A673 (cell line): ENCODE measurements at regions not wholly inside any gene's neighbourhood (a gene's known extent, or its start where the extent isn't known, plus 50 kb on each side); places are given as distances from the start of the nearest gene placed in this dataset.

Source experiments
- CTCF ChIP-seq: fragments of 300-800, 200-600 bp; sonication (generic); conservative IDR thresholded peaks from 2 replicates; pipeline ENCODE4 v1.5.1; 2017; ENCODE audit warnings: low read depth, mild to moderate bottlenecking, antibody characterized with exemption, low read length, moderate library complexity, mixed read lengths
- EZH2 ChIP-seq: fragments of 200-600 bp; sonication (generic); IDR thresholded peaks from 2 replicates; pipeline ENCODE4 v1.6.1; 2017; ENCODE audit warnings: borderline replicate concordance, low read depth, mild to moderate bottlenecking, mixed read lengths, antibody characterized with exemption, low read length; ENCODE audit not compliant: poor library complexity, severe bottlenecking

DNA sequence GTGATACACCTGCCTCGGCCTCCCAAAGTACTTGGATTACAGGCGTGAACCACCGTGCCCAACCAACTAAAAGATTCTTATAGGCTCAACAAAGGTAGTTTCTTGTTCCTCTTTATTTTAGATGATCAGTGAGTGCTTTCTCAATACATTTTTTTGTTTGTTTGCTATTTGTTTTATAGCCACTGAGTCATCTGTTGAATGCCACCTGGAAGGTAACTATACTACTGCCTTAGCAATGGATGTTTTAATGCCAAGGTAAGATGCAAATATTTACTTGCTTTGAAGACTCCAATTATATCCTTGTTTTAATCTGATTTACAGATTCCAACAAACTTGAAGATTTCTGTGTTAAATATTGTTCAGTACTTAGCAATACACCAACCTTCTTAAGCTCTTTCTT is 2807.4 kb upstream of the PCDH20 start:
- TF ChIP-seq EZH2 (no peak), CTCF (no peak)
